ENCODE measurements at regions not wholly inside any gene's neighbourhood (a gene's known extent, or its start where the extent isn't known, plus 50 kb on each side); places are given as distances from the start of the nearest gene placed in this dataset.
A peak's percentile ranks its signal among the peaks of the same experiment; 100 is the strongest.

DNA sequence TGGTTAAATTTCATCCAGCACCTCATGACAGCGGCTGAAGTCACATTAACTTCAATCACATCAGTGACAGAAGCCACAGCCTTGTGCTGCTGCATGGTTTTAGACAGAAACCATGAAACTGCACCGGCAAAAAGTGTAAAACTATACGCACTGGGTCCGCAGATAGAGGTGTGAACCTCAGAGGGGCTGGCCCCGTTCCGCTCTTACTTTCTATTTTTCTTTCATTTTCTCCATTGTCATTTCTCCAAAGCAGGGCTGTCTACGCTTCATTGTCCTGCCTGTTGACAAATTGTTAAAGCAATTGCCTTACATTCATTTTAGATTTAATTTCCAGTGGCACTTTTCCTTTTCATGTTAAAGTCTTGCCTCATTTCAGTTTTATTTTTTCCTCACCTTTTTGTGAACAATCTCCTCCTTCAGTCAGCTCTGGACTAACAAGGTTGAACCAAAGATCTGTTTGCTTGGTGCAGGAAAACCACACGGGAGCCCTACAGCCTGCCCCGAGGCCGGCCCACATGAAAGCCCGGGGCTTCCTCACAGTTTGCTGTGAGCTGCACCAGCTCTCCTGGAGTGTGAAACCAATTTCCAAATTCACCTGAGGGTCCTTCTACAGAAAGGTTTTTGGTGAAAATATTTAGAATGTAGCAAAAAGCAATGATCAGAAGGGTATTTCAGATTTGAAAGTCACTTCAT, 63.7 kb downstream of the PRR18 start:
- Mint-ChIP-seq H3K27ac (no peak overlapping the region), H3K4me3 (peak overlapping the region; percentile 59), H3K9me3 (no peaks in the 10 kb centered on the region), H3K27me3 (peaks cover 9% of the 10 kb centered on the region), H3K4me1 (ENCODE audit: low read depth) (peaks cover 20% of the 10 kb centered on the region), H3K36me3 (ENCODE audit: low read depth) (no peaks in the 10 kb centered on the region)
- Histone ChIP-seq H3K36me3 (ENCODE audit: insufficient read depth, low read length) (no peaks in the 10 kb centered on the region), H3K4me3 (ENCODE audit: low read length) (peak overlapping the region; percentile 28), H3K4me1 (ENCODE audit: insufficient read depth, low read length) (peaks cover 30% of the 10 kb centered on the region), H3K27ac (ENCODE audit: low read depth in 1 of 2, low read length in 2 of 2) (peak overlapping the region in 1 of 2 donors; percentile 4), H3K9me3 (ENCODE audit: control insufficient read depth in 1 of 2, insufficient read depth in 1 of 2, low read length in 2 of 2) (no peaks in the 10 kb centered on the region), H3K27me3 (ENCODE audit: control insufficient read depth in 1 of 2, insufficient read depth in 2 of 2, low read length in 2 of 2) (no peaks in the 10 kb centered on the region)
- ATAC-seq (ENCODE audit: poor library complexity), result no peak
- no peak for TF ChIP-seq CTCF (IDR thresholded peaks at IDR 0.05)
- ChIA-PET CTCF (no interaction called here), POLR2A (no interaction called here)
- DNase-seq, result peak in 4 of 14 experiments; percentile 30 to 57 (median 50)
- intact Hi-C loops (cut with DNase I, micrococcal nuclease), result no loop called here

- no peak overlapping the region for H3K27ac ChIP-seq (ENCODE audit: low read depth in 1 of 2, low read length in 2 of 2)
- ChIA-PET CTCF (no interaction called here), POLR2A (no interaction called here)
- Mint-ChIP-seq H3K9me3 (no peaks in the 10 kb centered on the region), H3K27ac (no peak overlapping the region), H3K27me3 (peaks cover 13% of the 10 kb centered on the region), H3K4me3 (no peak overlapping the region), H3K4me1 (ENCODE audit: low read depth) (peaks cover 20% of the 10 kb centered on the region), H3K36me3 (ENCODE audit: low read depth) (no peaks in the 10 kb centered on the region)
- intact Hi-C loops (cut with DNase I, micrococcal nuclease), result no loop called here
- DNase-seq (no peak), ATAC-seq (ENCODE audit: poor library complexity) (no peak)
- no peaks in the 10 kb centered on the region for H3K36me3 ChIP-seq (ENCODE audit: insufficient read depth, low read length)
- H3K27me3 ChIP-seq (ENCODE audit: control insufficient read depth in 1 of 2, insufficient read depth in 2 of 2, low read length in 2 of 2), result no peaks in the 10 kb centered on the region
- no peaks in the 10 kb centered on the region for H3K9me3 ChIP-seq (ENCODE audit: control insufficient read depth in 1 of 2, insufficient read depth in 1 of 2, low read length in 2 of 2)
- no peak for TF ChIP-seq CTCF (IDR thresholded peaks at IDR 0.05)
- H3K4me1 ChIP-seq (ENCODE audit: insufficient read depth, low read length), result peaks cover 30% of the 10 kb centered on the region
- no peak overlapping the region for H3K4me3 ChIP-seq (ENCODE audit: low read length)
Observed at GRCh38 chr6:166242888-166243287, 65.3 kb downstream of the PRR18 start.

- H3K27ac ChIP-seq (ENCODE audit: low read depth in 1 of 2, low read length in 2 of 2), result no peak overlapping the region
- ATAC-seq (ENCODE audit: poor library complexity), result no peak
- Mint-ChIP-seq H3K36me3 (ENCODE audit: low read depth) (no peaks in the 10 kb centered on the region), H3K4me3 (no peak overlapping the region), H3K27ac (no peak overlapping the region), H3K9me3 (no peaks in the 10 kb centered on the region), H3K27me3 (peaks cover 18% of the 10 kb centered on the region), H3K4me1 (ENCODE audit: low read depth) (peaks cover 20% of the 10 kb centered on the region)
- no peaks in the 10 kb centered on the region for H3K36me3 ChIP-seq (ENCODE audit: insufficient read depth, low read length)
- no peak overlapping the region for H3K4me3 ChIP-seq (ENCODE audit: low read length)
- peaks cover 30% of the 10 kb centered on the region for H3K4me1 ChIP-seq (ENCODE audit: insufficient read depth, low read length)
- no peak for TF ChIP-seq CTCF (IDR thresholded peaks at IDR 0.05)
- no peaks in the 10 kb centered on the region for H3K9me3 ChIP-seq (ENCODE audit: control insufficient read depth in 1 of 2, insufficient read depth in 1 of 2, low read length in 2 of 2)
- DNase-seq, result no peak
- intact Hi-C loops (cut with DNase I, micrococcal nuclease), result no loop called here
- ChIA-PET POLR2A (no interaction called here), CTCF (no interaction called here)
- H3K27me3 ChIP-seq (ENCODE audit: control insufficient read depth in 1 of 2, insufficient read depth in 2 of 2, low read length in 2 of 2), result no peaks in the 10 kb centered on the region
Observed at GRCh38 chr6:166241974-166242373, 66.2 kb downstream of the PRR18 start.
